Ovary (tissue), 3 donors: ENCODE measurements at regions not wholly inside any gene's neighbourhood (a gene's known extent, or its start where the extent isn't known, plus 50 kb on each side); places are given as distances from the start of the nearest gene placed in this dataset.

ENCODE experiments used
- CTCF ChIP-seq, 3 donors: fragments of 450-650 bp in 2 of 3; fragments of 200-600 bp in 1 of 3; IDR thresholded peaks; one replicate each; pipeline versions ENCODE4 v1.5.1 to v1.8.0; 2016 to 2022; ENCODE audit warnings: antibody characterized with exemption in 3 of 3, mild to moderate bottlenecking in 1 of 3
- POLR2A ChIP-seq: fragments of 450-650 bp; IDR thresholded peaks from one replicate; pipeline ENCODE4 v1.6.1; 2017; ENCODE audit warnings: antibody characterized with exemption, mild to moderate bottlenecking, moderate library complexity
- donor health status: DM: no; HTN: no; CAD: no.

DNA sequence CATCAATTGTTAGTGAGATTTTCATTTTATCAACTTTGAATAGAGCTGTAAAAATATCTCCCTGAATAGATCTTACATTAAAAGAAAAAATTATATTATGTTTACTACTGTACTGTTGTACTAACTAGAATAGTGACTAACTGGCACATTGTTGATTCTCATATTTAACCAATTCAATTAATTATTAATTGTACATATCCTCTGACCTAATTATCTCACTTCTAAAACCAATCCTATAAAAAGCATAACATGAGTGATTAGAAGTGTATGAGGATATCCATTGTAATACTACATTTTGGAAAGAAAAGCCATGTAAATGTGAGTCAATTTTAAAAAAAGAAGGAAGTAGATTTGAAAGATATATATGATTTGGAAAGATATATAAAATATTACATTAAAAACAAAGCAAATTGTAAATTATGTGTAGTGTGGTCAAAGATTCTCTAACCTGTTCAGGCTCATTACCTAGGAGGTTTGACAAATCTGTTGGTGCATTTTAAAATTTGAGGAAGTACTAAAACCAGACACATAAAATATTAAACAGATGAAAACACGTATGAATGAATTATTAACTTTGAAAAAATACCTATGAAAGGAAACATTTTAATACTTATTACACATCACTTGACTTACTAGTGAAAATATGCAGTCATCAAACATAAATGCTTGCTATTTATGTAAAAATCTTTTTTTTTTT lies 829.8 kb upstream of the SLC10A2 start:
- TF ChIP-seq CTCF (IDR thresholded peaks at IDR 0.05) = no peak
- TF ChIP-seq POLR2A = no peak
